ENCODE measurements at regions not wholly inside any gene's neighbourhood (a gene's known extent, or its start where the extent isn't known, plus 50 kb on each side); places are given as distances from the start of the nearest gene placed in this dataset.

DNA sequence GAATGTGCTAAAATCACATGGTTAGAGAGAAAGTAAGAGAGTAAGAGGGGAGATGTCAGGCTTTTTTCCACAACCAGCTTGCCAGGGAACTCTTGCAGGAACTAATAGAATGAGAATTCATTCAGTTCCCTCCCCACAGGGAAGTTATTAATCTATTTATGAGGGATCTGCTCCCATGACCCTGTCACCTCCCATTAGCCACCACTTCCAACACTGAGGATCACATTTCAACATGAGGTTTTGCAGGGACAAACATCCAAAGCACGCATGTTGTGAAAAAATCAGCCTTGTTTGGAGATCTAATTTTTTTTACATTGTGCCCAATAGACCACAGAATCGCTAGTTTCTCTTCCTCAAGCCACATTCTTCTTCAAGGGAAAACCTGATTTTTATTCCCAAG is 904.0 kb downstream of the TBL1XR1 start:
- DNase-seq (ENCODE audit: low spot score): no peak
- TF ChIP-seq, protein P1, sequence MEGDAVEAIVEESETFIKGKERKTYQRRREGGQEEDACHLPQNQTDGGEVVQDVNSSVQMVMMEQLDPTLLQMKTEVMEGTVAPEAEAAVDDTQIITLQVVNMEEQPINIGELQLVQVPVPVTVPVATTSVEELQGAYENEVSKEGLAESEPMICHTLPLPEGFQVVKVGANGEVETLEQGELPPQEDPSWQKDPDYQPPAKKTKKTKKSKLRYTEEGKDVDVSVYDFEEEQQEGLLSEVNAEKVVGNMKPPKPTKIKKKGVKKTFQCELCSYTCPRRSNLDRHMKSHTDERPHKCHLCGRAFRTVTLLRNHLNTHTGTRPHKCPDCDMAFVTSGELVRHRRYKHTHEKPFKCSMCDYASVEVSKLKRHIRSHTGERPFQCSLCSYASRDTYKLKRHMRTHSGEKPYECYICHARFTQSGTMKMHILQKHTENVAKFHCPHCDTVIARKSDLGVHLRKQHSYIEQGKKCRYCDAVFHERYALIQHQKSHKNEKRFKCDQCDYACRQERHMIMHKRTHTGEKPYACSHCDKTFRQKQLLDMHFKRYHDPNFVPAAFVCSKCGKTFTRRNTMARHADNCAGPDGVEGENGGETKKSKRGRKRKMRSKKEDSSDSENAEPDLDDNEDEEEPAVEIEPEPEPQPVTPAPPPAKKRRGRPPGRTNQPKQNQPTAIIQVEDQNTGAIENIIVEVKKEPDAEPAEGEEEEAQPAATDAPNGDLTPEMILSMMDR (IDR thresholded peaks at IDR 0.05; ENCODE audit: extremely low read depth, insufficient read depth, missing control alignments): no peak
- in situ Hi-C loops (cut with MboI; ENCODE audit: low pct_unique_long_range_greater_than_20kb, low sequenced_read_pairs, unreplicated experiment): no loop called here

DNA sequence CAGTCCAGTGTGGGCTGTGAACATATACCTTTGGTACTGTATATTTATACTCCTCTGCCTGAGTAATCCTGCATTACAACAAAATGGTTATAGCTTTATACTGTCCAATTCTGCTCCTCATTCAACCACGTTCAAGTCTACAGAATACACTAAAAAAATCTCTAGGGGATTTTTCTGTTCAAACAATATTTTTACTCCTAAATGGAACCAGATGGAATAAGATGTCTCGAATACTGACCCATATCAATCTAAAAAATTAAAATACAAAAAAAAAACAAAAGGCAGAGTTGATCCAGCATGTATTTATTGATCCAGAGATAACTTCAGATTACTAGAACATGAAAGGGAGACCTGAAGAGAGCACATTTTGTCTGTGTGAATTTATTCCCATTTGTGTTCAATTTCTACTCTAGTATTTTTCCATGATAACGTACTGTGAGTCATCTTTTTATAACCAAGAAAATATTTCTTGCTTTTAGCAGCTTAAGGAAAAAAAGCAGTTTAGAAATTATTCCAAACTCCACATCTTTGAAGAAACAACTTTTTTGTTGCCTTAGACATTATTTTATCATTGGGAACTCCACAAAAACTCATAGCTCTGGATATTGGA is 910.7 kb downstream of the TBL1XR1 start:
- TF ChIP-seq, protein P1 (IDR thresholded peaks at IDR 0.05; ENCODE audit: extremely low read depth, insufficient read depth, missing control alignments): no peak
- in situ Hi-C loops (cut with MboI; ENCODE audit: low pct_unique_long_range_greater_than_20kb, low sequenced_read_pairs, unreplicated experiment): no loop called here
- no peak for DNase-seq (ENCODE audit: low spot score)

GRCh38 chr3:176275538-176275937 is 921.7 kb downstream of the TBL1XR1 start:
- TF ChIP-seq, protein P1 (IDR thresholded peaks at IDR 0.05; ENCODE audit: extremely low read depth, insufficient read depth, missing control alignments): no peak
- DNase-seq (ENCODE audit: low spot score): no peak
- in situ Hi-C loops (cut with MboI; ENCODE audit: low pct_unique_long_range_greater_than_20kb, low sequenced_read_pairs, unreplicated experiment): no loop called here

DNA sequence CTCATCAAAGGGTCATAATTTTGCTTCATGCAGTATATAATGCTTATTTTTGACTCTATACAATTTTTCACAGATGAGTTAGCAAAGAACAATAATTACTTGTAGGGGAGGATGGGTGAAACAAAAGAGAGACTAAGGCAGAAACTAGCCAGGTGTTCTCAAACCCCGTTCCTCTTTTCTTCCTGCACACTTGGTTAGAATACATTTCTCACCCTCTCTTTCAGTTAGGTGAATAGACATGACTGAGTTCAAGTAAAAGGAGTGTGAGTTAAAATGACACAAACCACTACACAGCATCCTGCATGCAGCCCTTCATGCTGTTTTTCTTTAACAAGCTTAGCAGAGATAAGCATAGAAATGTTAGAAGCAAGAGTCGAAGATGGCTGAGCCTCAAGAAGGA is 922.2 kb downstream of the TBL1XR1 start:
- in situ Hi-C loops (cut with MboI; ENCODE audit: low pct_unique_long_range_greater_than_20kb, low sequenced_read_pairs, unreplicated experiment): no loop called here
- DNase-seq (ENCODE audit: low spot score): no peak
- TF ChIP-seq, protein P1 (IDR thresholded peaks at IDR 0.05; ENCODE audit: extremely low read depth, insufficient read depth, missing control alignments): no peak

DNA sequence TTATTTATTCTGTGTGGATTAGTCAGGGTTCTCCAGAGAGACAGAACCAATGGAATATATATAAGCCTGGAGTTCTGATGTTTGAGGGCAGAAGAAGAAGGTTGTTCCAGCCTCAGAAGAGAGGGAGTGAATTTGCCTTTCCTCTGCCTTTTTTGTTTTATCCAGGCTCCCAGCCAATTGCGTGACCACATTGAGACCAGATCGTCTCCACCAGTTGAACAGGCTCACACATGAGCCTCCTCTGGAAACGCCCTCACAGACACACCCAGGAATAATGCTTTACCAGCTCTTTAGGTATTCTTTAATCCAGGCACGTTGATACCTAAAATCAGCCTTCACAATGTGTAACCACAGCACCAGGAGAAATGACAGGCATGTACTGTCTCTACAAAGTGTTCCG is 923.1 kb downstream of the TBL1XR1 start:
- no peak for DNase-seq (ENCODE audit: low spot score)

DNA sequence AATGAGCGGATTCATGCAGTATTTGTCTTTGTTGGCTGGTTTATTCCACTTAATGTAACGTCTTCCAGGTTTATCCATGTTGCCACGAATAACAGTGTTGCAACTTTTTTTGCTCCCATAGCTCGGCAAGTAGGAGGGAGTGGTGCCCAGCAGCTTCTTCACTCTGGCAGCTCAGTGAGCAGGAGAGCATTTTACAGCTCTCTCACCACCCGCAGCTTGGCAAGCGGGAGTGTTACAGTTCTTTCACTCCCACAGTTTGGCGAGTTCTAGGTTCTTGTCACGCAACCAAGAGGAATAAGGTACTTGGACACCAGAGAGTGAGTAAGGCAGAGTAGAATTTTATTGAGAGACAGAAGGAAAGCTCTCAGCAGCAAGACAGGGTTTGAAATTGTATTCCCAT is 935.2 kb downstream of the TBL1XR1 start:
- no peak for DNase-seq (ENCODE audit: low spot score)
- in situ Hi-C loops (cut with MboI; ENCODE audit: low pct_unique_long_range_greater_than_20kb, low sequenced_read_pairs, unreplicated experiment): no loop called here
- TF ChIP-seq, protein P1 (IDR thresholded peaks at IDR 0.05; ENCODE audit: extremely low read depth, insufficient read depth, missing control alignments): no peak

More for the DNA sequence above, 923.1 kb downstream of the TBL1XR1 start:
- TF ChIP-seq, protein P1 (IDR thresholded peaks at IDR 0.05; ENCODE audit: extremely low read depth, insufficient read depth, missing control alignments): no peak
- in situ Hi-C loops (cut with MboI; ENCODE audit: low pct_unique_long_range_greater_than_20kb, low sequenced_read_pairs, unreplicated experiment): no loop called here

Measured in GM13977 (cell line).